ENCODE measurements at regions not wholly inside any gene's neighbourhood (a gene's known extent, or its start where the extent isn't known, plus 50 kb on each side); places are given as distances from the start of the nearest gene placed in this dataset.

- H3K36me3 Mint-ChIP-seq (ENCODE audit: low read depth), result no peaks in the 10 kb centered on the region
- no peak overlapping the region for H3K27ac Mint-ChIP-seq
- H3K27me3 Mint-ChIP-seq, result peaks cover 6% of the 10 kb centered on the region
- intact Hi-C loops (cut with micrococcal nuclease), result no loop called here
- no peak for DNase-seq
- ATAC-seq, result no peak
- TF ChIP-seq CTCF (IDR thresholded peaks at IDR 0.05), result no peak
- H3K9me3 Mint-ChIP-seq, result peaks cover 8% of the 10 kb centered on the region
- no peaks in the 10 kb centered on the region for H3K4me1 Mint-ChIP-seq (ENCODE audit: low read depth)
- no peak overlapping the region for H3K4me3 Mint-ChIP-seq
- POLR2A ChIA-PET, result no interaction called here
- CTCF ChIA-PET, result no interaction called here
Observed at GRCh38 chr13:59546178-59546577, 617.5 kb downstream of the DIAPH3 start.

- Mint-ChIP-seq H3K4me1 (ENCODE audit: low read depth) (no peaks in the 10 kb centered on the region), H3K27ac (no peak overlapping the region), H3K27me3 (peaks cover 6% of the 10 kb centered on the region), H3K36me3 (ENCODE audit: low read depth) (no peaks in the 10 kb centered on the region), H3K9me3 (peaks cover 12% of the 10 kb centered on the region), H3K4me3 (no peak overlapping the region)
- DNase-seq (no peak), ATAC-seq (no peak)
- intact Hi-C loops (cut with micrococcal nuclease), result no loop called here
- no peak for TF ChIP-seq CTCF (IDR thresholded peaks at IDR 0.05)
- POLR2A ChIA-PET, result no interaction called here
- CTCF ChIA-PET, result no interaction called here
Observed at GRCh38 chr13:59547950-59548349, 615.8 kb downstream of the DIAPH3 start.

- intact Hi-C loops (cut with micrococcal nuclease), result no loop called here
- CTCF ChIA-PET, result no interaction called here
- POLR2A ChIA-PET, result no interaction called here
- Mint-ChIP-seq H3K4me3 (no peak overlapping the region), H3K36me3 (ENCODE audit: low read depth) (no peaks in the 10 kb centered on the region), H3K27ac (no peak overlapping the region), H3K9me3 (peaks cover 17% of the 10 kb centered on the region), H3K27me3 (peaks cover 3% of the 10 kb centered on the region), H3K4me1 (ENCODE audit: low read depth) (no peaks in the 10 kb centered on the region)
- DNase-seq, result no peak
- ATAC-seq, result no peak
- TF ChIP-seq CTCF (IDR thresholded peaks at IDR 0.05), result no peak
Observed at GRCh38 chr13:59562924-59563323, 600.8 kb downstream of the DIAPH3 start.

- H3K4me1 Mint-ChIP-seq (ENCODE audit: low read depth), result peaks cover 3% of the 10 kb centered on the region
- no peaks in the 10 kb centered on the region for H3K36me3 Mint-ChIP-seq (ENCODE audit: low read depth)
- ATAC-seq (no peak), DNase-seq (no peak)
- intact Hi-C loops (cut with micrococcal nuclease), result no loop called here
- H3K27ac Mint-ChIP-seq, result no peak overlapping the region
- TF ChIP-seq CTCF (IDR thresholded peaks at IDR 0.05), result no peak
- H3K27me3 Mint-ChIP-seq, result peaks cover 10% of the 10 kb centered on the region
- peaks cover 13% of the 10 kb centered on the region for H3K9me3 Mint-ChIP-seq
- ChIA-PET CTCF (no interaction called here), POLR2A (no interaction called here)
- no peak overlapping the region for H3K4me3 Mint-ChIP-seq
Observed at GRCh38 chr13:59566561-59566960, 597.2 kb downstream of the DIAPH3 start.

- no peak for TF ChIP-seq CTCF (IDR thresholded peaks at IDR 0.05)
- no peaks in the 10 kb centered on the region for H3K36me3 Mint-ChIP-seq (ENCODE audit: low read depth)
- no peaks in the 10 kb centered on the region for H3K9me3 Mint-ChIP-seq
- POLR2A ChIA-PET, result no interaction called here
- CTCF ChIA-PET, result no interaction called here
- peaks cover 3% of the 10 kb centered on the region for H3K4me1 Mint-ChIP-seq (ENCODE audit: low read depth)
- intact Hi-C loops (cut with micrococcal nuclease), result no loop called here
- H3K27me3 Mint-ChIP-seq, result peaks cover 11% of the 10 kb centered on the region
- DNase-seq (no peak), ATAC-seq (no peak)
- no peak overlapping the region for H3K27ac Mint-ChIP-seq
- H3K4me3 Mint-ChIP-seq, result no peak overlapping the region
Observed at GRCh38 chr13:59568306-59568705, 595.4 kb downstream of the DIAPH3 start.

All from activated CD8-positive, alpha-beta T cell treated with anti-CD3 and anti-CD28 coated beads for 36 hours (primary cell).